ENCODE measurements at regions not wholly inside any gene's neighbourhood (a gene's known extent, or its start where the extent isn't known, plus 50 kb on each side); places are given as distances from the start of the nearest gene placed in this dataset.

DNA sequence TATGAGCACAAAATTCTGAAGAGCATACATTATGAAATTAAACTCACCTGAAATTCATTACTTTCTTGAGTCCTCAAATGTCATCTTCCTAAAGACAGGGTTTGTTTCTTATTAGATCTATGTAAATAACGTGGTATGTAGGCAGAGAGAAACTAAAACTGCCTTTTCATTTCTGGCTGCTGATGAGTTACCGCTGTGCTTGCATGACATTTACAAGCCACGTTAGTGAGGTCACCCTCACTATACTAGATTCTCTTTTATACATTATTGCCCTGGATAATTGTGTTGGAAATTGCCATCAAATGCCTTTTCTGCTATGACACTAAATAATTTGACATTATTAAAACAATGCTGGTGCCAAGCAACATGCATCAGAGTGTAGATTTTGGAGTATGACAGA lies 748.3 kb upstream of the ANO3 start (continued):
- TF ChIP-seq ZNF274 (IDR thresholded peaks at IDR 0.05; ENCODE audit: low read depth, low read length) (no peak), SP1 (IDR thresholded peaks at IDR 0.05; ENCODE audit: low read depth) (no peak), EZH2 (IDR thresholded peaks at IDR 0.05) (no peak), CBX3 (IDR thresholded peaks at IDR 0.05; ENCODE audit: low read depth) (no peak), JUND (IDR thresholded peaks at IDR 0.05) (no peak), SIN3A (IDR thresholded peaks at IDR 0.05; ENCODE audit: low read depth) (no peak), EGR1 (IDR thresholded peaks at IDR 0.05; ENCODE audit: low read depth) (no peak), ZFX (IDR thresholded peaks at IDR 0.05) (no peak), POLR2AphosphoS5 (IDR thresholded peaks at IDR 0.05; ENCODE audit: low read depth, low read length) (no peak), POLR2A (IDR thresholded peaks at IDR 0.05; ENCODE audit: borderline replicate concordance, extremely low read depth, insufficient read depth, insufficient read length) (no peak), FOSL1 (IDR thresholded peaks at IDR 0.05; ENCODE audit: low read depth) (no peak)
- TF ChIP-seq, protein P1, sequence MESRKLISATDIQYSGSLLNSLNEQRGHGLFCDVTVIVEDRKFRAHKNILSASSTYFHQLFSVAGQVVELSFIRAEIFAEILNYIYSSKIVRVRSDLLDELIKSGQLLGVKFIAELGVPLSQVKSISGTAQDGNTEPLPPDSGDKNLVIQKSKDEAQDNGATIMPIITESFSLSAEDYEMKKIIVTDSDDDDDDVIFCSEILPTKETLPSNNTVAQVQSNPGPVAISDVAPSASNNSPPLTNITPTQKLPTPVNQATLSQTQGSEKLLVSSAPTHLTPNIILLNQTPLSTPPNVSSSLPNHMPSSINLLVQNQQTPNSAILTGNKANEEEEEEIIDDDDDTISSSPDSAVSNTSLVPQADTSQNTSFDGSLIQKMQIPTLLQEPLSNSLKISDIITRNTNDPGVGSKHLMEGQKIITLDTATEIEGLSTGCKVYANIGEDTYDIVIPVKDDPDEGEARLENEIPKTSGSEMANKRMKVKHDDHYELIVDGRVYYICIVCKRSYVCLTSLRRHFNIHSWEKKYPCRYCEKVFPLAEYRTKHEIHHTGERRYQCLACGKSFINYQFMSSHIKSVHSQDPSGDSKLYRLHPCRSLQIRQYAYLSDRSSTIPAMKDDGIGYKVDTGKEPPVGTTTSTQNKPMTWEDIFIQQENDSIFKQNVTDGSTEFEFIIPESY (IDR thresholded peaks at IDR 0.05; ENCODE audit: extremely low read depth, insufficient replicate concordance, low read length) = no peak

DNA sequence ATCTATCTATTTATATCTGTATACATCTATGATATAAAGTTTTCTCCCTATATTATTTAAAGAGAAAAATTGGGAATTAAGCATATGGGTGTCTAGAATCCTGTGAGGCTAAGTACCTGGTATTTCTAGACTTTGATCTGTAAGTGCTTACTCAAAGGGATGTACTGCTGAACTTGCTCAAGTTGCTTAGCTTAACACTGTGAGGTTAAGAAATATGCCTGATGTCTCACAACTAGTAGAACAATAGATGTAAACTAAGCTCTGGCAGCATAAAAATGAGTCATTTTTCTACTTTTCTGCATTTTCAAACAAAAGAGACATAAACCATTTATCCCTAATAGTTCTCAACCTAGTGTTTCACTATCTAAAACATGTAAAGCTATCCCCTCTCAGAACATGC lies 744.4 kb upstream of the ANO3 start:
- CTCF ChIA-PET = no interaction called here
- Histone ChIP-seq H2AFZ (ENCODE audit: low read depth, low read length, poor library complexity, severe bottlenecking) (no peak overlapping the region), H3K27ac (ENCODE audit: low read depth, low read length) (no peak overlapping the region), H3K27me3 (ENCODE audit: insufficient read depth, low read length) (no peaks in the 10 kb centered on the region), H3K4me1 (ENCODE audit: control insufficient read depth in 1 of 2, insufficient read depth in 2 of 2, low read length in 2 of 2) (no peaks in the 10 kb centered on the region), H3K79me2 (ENCODE audit: insufficient read depth, low read length) (no peaks in the 10 kb centered on the region), H3K4me3 (replicated peaks in 1 of 2; ENCODE audit: low read depth in 1 of 2, low read length in 2 of 2) (no peak overlapping the region), H3K36me3 (ENCODE audit: control insufficient read depth in 1 of 2, insufficient read depth in 2 of 2, low read length in 2 of 2) (no peaks in the 10 kb centered on the region), H3K9ac (ENCODE audit: low read length) (no peak overlapping the region), H3K9me2 (ENCODE audit: insufficient read depth) (no peaks in the 10 kb centered on the region), H3K4me2 (ENCODE audit: low read length) (no peak overlapping the region), H3K9me3 (ENCODE audit: control insufficient read depth in 1 of 2, insufficient read depth in 1 of 2, low read depth in 1 of 2, low read length in 2 of 2) (peaks cover 0 to 5% of the 10 kb centered on the region in 2 experiments; a peak in 1 of 4 replicates), H4K20me1 (ENCODE audit: insufficient read depth) (no peaks in the 10 kb centered on the region)
- BruUV-seq (replicated peaks) = no TSS peak
- POLR2A ChIA-PET = no interaction called here
- ATAC-seq (no peak), DNase-seq (ENCODE audit: low read depth, low spot score) (no peak)
- TF ChIP-seq RAD21 (IDR thresholded peaks at IDR 0.05; ENCODE audit: low read depth) = no peak
- TF ChIP-seq ELF1 (IDR thresholded peaks at IDR 0.05; ENCODE audit: borderline replicate concordance, low read depth) = no peak
- TF ChIP-seq POLR2A (IDR thresholded peaks at IDR 0.05; ENCODE audit: borderline replicate concordance, extremely low read depth, insufficient read depth, insufficient read length) = no peak
- TF ChIP-seq ZNF274 (IDR thresholded peaks at IDR 0.05; ENCODE audit: low read depth, low read length) = no peak
- TF ChIP-seq, protein P1 (IDR thresholded peaks at IDR 0.05; ENCODE audit: extremely low read depth, insufficient replicate concordance, low read length) = no peak
- TF ChIP-seq CBX3 (IDR thresholded peaks at IDR 0.05; ENCODE audit: low read depth) = no peak
- TF ChIP-seq, protein P2, sequence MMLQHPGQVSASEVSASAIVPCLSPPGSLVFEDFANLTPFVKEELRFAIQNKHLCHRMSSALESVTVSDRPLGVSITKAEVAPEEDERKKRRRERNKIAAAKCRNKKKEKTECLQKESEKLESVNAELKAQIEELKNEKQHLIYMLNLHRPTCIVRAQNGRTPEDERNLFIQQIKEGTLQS (IDR thresholded peaks at IDR 0.05) = no peak
- no peak for TF ChIP-seq TCF7L2 (IDR thresholded peaks at IDR 0.05; ENCODE audit: borderline replicate concordance, extremely low read depth, insufficient read depth, insufficient read length)
- no peak for TF ChIP-seq FOSL1 (IDR thresholded peaks at IDR 0.05; ENCODE audit: low read depth)
- no peak for TF ChIP-seq YY1 (IDR thresholded peaks at IDR 0.05; ENCODE audit: extremely low read depth, insufficient replicate concordance, low read depth, low read length)
- TF ChIP-seq ZFX (IDR thresholded peaks at IDR 0.05) = no peak
- TF ChIP-seq CEBPB (IDR thresholded peaks at IDR 0.05; ENCODE audit: low read depth) = no peak
- RAD21 ChIA-PET (ENCODE audit: low non-redundant PET in 1 of 2, low total read pairs in 2 of 2, uncharacterized antibody in 2 of 2, unreplicated experiment in 2 of 2) = no interaction called here
- intact Hi-C loops (cut with micrococcal nuclease) = no loop called here

All from HCT116 (cell line).